Endothelial cell of umbilical vein (primary cell): ENCODE measurements at regions not wholly inside any gene's neighbourhood (a gene's known extent, or its start where the extent isn't known, plus 50 kb on each side); places are given as distances from the start of the nearest gene placed in this dataset.

ENCODE experiments used
- BruUV-seq: library from RNA; stranded (reverse); fragments of 400-500 nt; replicated peaks from 2 replicates; lab custom pipeline; 2021; lab: Mats Ljungman, UMichigan
- CTCF ChIA-PET: fragments of 300-600, 350-600 bp; sonication (Branson Sonifier 250); formaldehyde crosslinking; loops from one replicate; lab custom pipeline; 2021; ENCODE audit warnings: antibody characterized with exemption, inconsistent platforms; lab: Charles Lee
- POLR2A ChIA-PET: fragments of 300-600, 350-600 bp; sonication (Branson Sonifier 250); formaldehyde crosslinking; loops from one replicate; lab custom pipeline; 2021; ENCODE audit warnings: antibody characterized with exemption, inconsistent platforms; lab: Charles Lee
- DNase-seq: peaks from one replicate; pipeline ENCODE4 v3.0.0-alpha.2; 2011; ENCODE audit warnings: low read depth, low spot score
- FAIRE-seq: peaks from 2 replicates; lab custom pipeline; 2011; peaks lifted over from hg19 to GRCh38; lab: Jason Lieb, UNC
- H2AFZ ChIP-seq: 2 replicates; pipeline ENCODE4 v1.6.0; 2012; ENCODE audit warnings: low read depth, low read length, control low read depth, inconsistent platforms
- H3K27ac ChIP-seq: 2 replicates; pipeline ENCODE4 v1.5.1; 2011; ENCODE audit warnings: low read depth, mild to moderate bottlenecking, control low read depth, low read length, moderate library complexity; ENCODE audit not compliant: insufficient read depth
- H3K27me3 ChIP-seq, 2 experiments: 2 replicates each; pipeline versions ENCODE4 v1.6.0 to v1.6.1; 2011; ENCODE audit warnings: low read length in 2 of 2, mixed read lengths in 1 of 2; ENCODE audit not compliant: control insufficient read depth in 2 of 2, insufficient read depth in 2 of 2
- H3K36me3 ChIP-seq, 2 experiments: 2 replicates in 1 of 2; 3 replicates in 1 of 2; pipeline ENCODE4 v1.5.1; 2011; ENCODE audit warnings: low read length in 2 of 2, mild to moderate bottlenecking in 1 of 2, moderate library complexity in 1 of 2; ENCODE audit not compliant: control insufficient read depth in 2 of 2, insufficient read depth in 2 of 2; ENCODE audit errors: extremely low read depth in 1 of 2
- H3K4me1 ChIP-seq: 3 replicates; pipeline ENCODE4 v1.5.1; 2011; ENCODE audit warnings: mild to moderate bottlenecking, low read length; ENCODE audit not compliant: control insufficient read depth, insufficient read depth; ENCODE audit errors: extremely low read depth
- H3K4me2 ChIP-seq: 2 replicates; pipeline ENCODE4 v1.6.1; 2011; ENCODE audit warnings: low read length, control low read depth, mixed read lengths; ENCODE audit not compliant: insufficient read depth
- H3K4me3 ChIP-seq, 3 experiments: fragments of 200-600 bp in 1 of 3; sonication (generic), shearing (Covaris generic) in 1 of 3; replicated peaks in 1 of 3; 2 replicates each; pipeline ENCODE4 v1.5.1; 2011 to 2016; ENCODE audit warnings: control low read depth in 3 of 3, low read length in 3 of 3, mild to moderate bottlenecking in 2 of 3, inconsistent platforms in 1 of 3, low read depth in 1 of 3, moderate library complexity in 1 of 3; ENCODE audit not compliant: insufficient read depth in 1 of 3
- H3K79me2 ChIP-seq: 2 replicates; pipeline ENCODE4 v1.6.0; 2012; ENCODE audit warnings: low read length, inconsistent platforms; ENCODE audit not compliant: control insufficient read depth, insufficient read depth
- H3K9ac ChIP-seq: replicated peaks from 2 replicates; pipeline ENCODE3; 2011; ENCODE audit warnings: low read length, control low read depth; ENCODE audit not compliant: insufficient read depth; ENCODE audit errors: extremely low read depth
- H3K9me1 ChIP-seq: replicated peaks from 3 replicates; pipeline ENCODE4 v1.6.0; 2011; ENCODE audit warnings: mild to moderate bottlenecking, low read length; ENCODE audit not compliant: control insufficient read depth, insufficient read depth; ENCODE audit errors: extremely low read depth
- H3K9me3 ChIP-seq: replicated peaks from 2 replicates; pipeline ENCODE4 v1.5.1; 2012; ENCODE audit warnings: low read length, inconsistent platforms; ENCODE audit not compliant: control insufficient read depth, insufficient read depth
- H4K20me1 ChIP-seq: replicated peaks from 2 replicates; pipeline ENCODE3; 2011; ENCODE audit warnings: mild to moderate bottlenecking, low read length; ENCODE audit not compliant: control insufficient read depth, insufficient read depth; ENCODE audit errors: extremely low read depth
- EZH2 ChIP-seq: IDR thresholded peaks from 2 replicates; pipeline ENCODE4 v1.6.1; 2012; ENCODE audit warnings: borderline replicate concordance, low read depth, mild to moderate bottlenecking, moderate library complexity, low read length, inconsistent platforms; ENCODE audit not compliant: severe bottlenecking
- FOS ChIP-seq: IDR thresholded peaks from 2 replicates; pipeline ENCODE4 v1.6.1; 2011; ENCODE audit warnings: mild to moderate bottlenecking, low read length, moderate library complexity, borderline replicate concordance; ENCODE audit not compliant: insufficient read depth
- GATA2 ChIP-seq: IDR thresholded peaks from 2 replicates; pipeline ENCODE4 v1.7.0; 2011; ENCODE audit warnings: low read depth, mild to moderate bottlenecking, moderate library complexity, mixed read lengths, low read length; ENCODE audit not compliant: insufficient read length, insufficient read depth
- JUN ChIP-seq: IDR thresholded peaks from 2 replicates; pipeline ENCODE4 v1.6.1; 2011; ENCODE audit warnings: borderline replicate concordance, low read depth; ENCODE audit not compliant: insufficient read length, insufficient read depth
- MYC ChIP-seq: IDR thresholded peaks from one replicate; pipeline ENCODE4 v1.6.1; 2011; ENCODE audit warnings: mild to moderate bottlenecking, low read depth, low read length
- POLR2A ChIP-seq: IDR thresholded peaks from 2 replicates; pipeline ENCODE4 v1.6.1; 2012; ENCODE audit warnings: low read depth, mild to moderate bottlenecking, control low read depth, low read length
- POLR2AphosphoS5 ChIP-seq: IDR thresholded peaks from 2 replicates; pipeline ENCODE4 v1.6.1; 2012; ENCODE audit warnings: low read depth, mild to moderate bottlenecking, control low read depth, low read length, moderate library complexity; ENCODE audit not compliant: insufficient read depth
- dilution Hi-C: fragments of 300-500 bp; cut with MboI; formaldehyde crosslinking; loops from one replicate; pipeline ENCODE4 v1.15.0; 2019; ENCODE audit warnings: low sequenced_read_pairs; ENCODE audit not compliant: extremely low pct_ligation_motif_present
- intact Hi-C: fragments of 100-400 bp; cut with micrococcal nuclease; formaldehyde crosslinking; loops from one replicate; pipeline ENCODE4 v1.10.0; 2022
- TF ChIP-seq, protein P1 (sequence below): IDR thresholded peaks from 2 replicates; pipeline ENCODE4 v1.6.1; 2011; ENCODE audit not compliant: insufficient read depth, insufficient read length
- TF ChIP-seq, protein P2 (sequence below), 2 donors: IDR thresholded peaks; 1 replicate in 1 of 2; 2 replicates in 1 of 2; pipeline ENCODE4 v1.5.1; 2011; ENCODE audit warnings: low read length in 2 of 2, mild to moderate bottlenecking in 2 of 2, moderate library complexity in 2 of 2, control low read depth in 1 of 2, inconsistent platforms in 1 of 2, low read depth in 1 of 2; ENCODE audit not compliant: insufficient read depth in 1 of 2; ENCODE audit errors: extremely low read depth in 1 of 2

- Histone ChIP-seq H3K27me3 (no peaks in the 10 kb centered on the region), H4K20me1 (no peaks in the 10 kb centered on the region), H3K4me2 (no peak overlapping the region), H3K36me3 (no peaks in the 10 kb centered on the region), H3K9me3 (peaks cover 2% of the 10 kb centered on the region), H3K4me3 (no peak overlapping the region), H3K79me2 (no peaks in the 10 kb centered on the region), H3K27ac (no peak overlapping the region), H3K9me1 (no peaks in the 10 kb centered on the region), H3K9ac (no peak overlapping the region), H2AFZ (no peak overlapping the region), H3K4me1 (no peaks in the 10 kb centered on the region)
- ChIA-PET CTCF (no interaction called here), POLR2A (no interaction called here)
- dilution Hi-C loops (no loop called here), intact Hi-C loops (no loop called here)
- no peak for TF ChIP-seq POLR2A
- TF ChIP-seq, protein P1, sequence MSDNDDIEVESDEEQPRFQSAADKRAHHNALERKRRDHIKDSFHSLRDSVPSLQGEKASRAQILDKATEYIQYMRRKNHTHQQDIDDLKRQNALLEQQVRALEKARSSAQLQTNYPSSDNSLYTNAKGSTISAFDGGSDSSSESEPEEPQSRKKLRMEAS = no peak
- no TSS peak for BruUV-seq
- DNase-seq (no peak), FAIRE-seq (no peak)
These were observed 170.8 kb downstream of the PMAIP1 start for GRCh38 chr18:60070631-60071030.

DNA sequence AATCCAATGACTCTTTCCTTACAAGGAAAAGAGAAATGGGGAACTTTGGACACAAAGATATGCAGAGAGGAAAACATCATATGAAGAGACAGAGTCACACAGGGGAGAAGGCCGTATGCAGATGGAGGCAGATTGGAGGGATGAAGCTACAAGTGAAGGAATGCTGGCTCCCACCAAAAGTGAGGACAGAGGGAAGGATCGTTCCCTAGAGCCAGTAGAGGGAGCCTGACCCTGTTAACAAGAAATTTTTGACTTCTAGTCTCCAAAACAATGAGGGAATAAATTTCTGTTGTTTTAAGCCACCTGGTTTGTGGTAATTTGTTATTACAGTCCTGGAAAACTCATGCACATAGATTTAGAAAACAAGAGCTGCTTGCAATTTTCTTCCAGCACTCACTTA lies 169.3 kb downstream of the PMAIP1 start:
- BruUV-seq = no TSS peak
- Histone ChIP-seq H3K9me3 (no peaks in the 10 kb centered on the region), H3K79me2 (no peaks in the 10 kb centered on the region), H3K4me2 (no peak overlapping the region), H3K36me3 (no peaks in the 10 kb centered on the region), H2AFZ (no peak overlapping the region), H3K4me1 (no peaks in the 10 kb centered on the region), H3K4me3 (no peak overlapping the region), H3K9me1 (no peaks in the 10 kb centered on the region), H3K27ac (no peak overlapping the region), H3K9ac (no peak overlapping the region), H3K27me3 (no peaks in the 10 kb centered on the region), H4K20me1 (no peaks in the 10 kb centered on the region)
- intact Hi-C loops (no loop called here), dilution Hi-C loops (no loop called here)
- no peak for FAIRE-seq
- CTCF ChIA-PET = no interaction called here
- POLR2A ChIA-PET = no interaction called here
- DNase-seq = no peak
- TF ChIP-seq POLR2A (no peak), JUN (no peak), GATA2 (no peak), MYC (no peak), FOS (no peak), POLR2AphosphoS5 (no peak), EZH2 (no peak)
- TF ChIP-seq, protein P1 = no peak
- TF ChIP-seq, protein P2, sequence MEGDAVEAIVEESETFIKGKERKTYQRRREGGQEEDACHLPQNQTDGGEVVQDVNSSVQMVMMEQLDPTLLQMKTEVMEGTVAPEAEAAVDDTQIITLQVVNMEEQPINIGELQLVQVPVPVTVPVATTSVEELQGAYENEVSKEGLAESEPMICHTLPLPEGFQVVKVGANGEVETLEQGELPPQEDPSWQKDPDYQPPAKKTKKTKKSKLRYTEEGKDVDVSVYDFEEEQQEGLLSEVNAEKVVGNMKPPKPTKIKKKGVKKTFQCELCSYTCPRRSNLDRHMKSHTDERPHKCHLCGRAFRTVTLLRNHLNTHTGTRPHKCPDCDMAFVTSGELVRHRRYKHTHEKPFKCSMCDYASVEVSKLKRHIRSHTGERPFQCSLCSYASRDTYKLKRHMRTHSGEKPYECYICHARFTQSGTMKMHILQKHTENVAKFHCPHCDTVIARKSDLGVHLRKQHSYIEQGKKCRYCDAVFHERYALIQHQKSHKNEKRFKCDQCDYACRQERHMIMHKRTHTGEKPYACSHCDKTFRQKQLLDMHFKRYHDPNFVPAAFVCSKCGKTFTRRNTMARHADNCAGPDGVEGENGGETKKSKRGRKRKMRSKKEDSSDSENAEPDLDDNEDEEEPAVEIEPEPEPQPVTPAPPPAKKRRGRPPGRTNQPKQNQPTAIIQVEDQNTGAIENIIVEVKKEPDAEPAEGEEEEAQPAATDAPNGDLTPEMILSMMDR (IDR thresholded peaks at IDR 0.05; ENCODE audit: extremely low read depth in 1 of 2, insufficient read depth in 1 of 2, low read depth in 1 of 2, low read length in 2 of 2) = no peak
